Loucy (cell line): ENCODE measurements at regions not wholly inside any gene's neighbourhood (a gene's known extent, or its start where the extent isn't known, plus 50 kb on each side); places are given as distances from the start of the nearest gene placed in this dataset.

Source experiments
- EZH2phosphoT487 ChIP-seq: fragments of 200-600 bp; IDR thresholded peaks from 2 replicates; pipeline ENCODE4 v1.6.1; 2018; ENCODE audit warnings: antibody characterized with exemption, mild to moderate bottlenecking, moderate library complexity, borderline replicate concordance
- TF ChIP-seq, protein P1 (sequence below): fragments of 200-600 bp; sonication (generic); conservative IDR thresholded peaks from 2 replicates; pipeline ENCODE4 v1.5.1; 2014; ENCODE audit warnings: mild to moderate bottlenecking, antibody characterized with exemption, low read length

DNA sequence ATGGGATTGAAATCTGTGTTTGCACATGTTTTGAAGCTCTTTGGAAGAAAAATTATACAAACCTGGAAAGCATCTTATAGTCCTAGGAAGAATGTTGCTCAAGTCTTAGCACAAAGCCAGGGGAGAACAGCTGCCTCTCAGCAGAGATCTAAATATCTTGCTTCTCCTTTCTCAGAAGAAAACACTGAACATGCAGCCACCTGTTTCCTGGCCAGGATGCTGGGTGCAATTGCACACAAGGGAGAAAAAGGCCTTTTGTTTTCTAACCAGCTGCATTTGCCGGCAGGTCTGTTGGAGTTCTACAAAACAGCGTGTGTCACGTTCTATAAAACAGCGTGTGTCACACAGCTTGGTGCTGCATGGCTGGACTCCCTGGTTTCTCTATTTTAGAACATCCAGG lies 259.6 kb upstream of the PLD5 start:
- TF ChIP-seq, protein P1, sequence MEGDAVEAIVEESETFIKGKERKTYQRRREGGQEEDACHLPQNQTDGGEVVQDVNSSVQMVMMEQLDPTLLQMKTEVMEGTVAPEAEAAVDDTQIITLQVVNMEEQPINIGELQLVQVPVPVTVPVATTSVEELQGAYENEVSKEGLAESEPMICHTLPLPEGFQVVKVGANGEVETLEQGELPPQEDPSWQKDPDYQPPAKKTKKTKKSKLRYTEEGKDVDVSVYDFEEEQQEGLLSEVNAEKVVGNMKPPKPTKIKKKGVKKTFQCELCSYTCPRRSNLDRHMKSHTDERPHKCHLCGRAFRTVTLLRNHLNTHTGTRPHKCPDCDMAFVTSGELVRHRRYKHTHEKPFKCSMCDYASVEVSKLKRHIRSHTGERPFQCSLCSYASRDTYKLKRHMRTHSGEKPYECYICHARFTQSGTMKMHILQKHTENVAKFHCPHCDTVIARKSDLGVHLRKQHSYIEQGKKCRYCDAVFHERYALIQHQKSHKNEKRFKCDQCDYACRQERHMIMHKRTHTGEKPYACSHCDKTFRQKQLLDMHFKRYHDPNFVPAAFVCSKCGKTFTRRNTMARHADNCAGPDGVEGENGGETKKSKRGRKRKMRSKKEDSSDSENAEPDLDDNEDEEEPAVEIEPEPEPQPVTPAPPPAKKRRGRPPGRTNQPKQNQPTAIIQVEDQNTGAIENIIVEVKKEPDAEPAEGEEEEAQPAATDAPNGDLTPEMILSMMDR, result no peak
- no peak for TF ChIP-seq EZH2phosphoT487
